Naive thymus-derived CD8-positive, alpha-beta T cell (primary cell): ENCODE measurements at regions not wholly inside any gene's neighbourhood (a gene's known extent, or its start where the extent isn't known, plus 50 kb on each side); places are given as distances from the start of the nearest gene placed in this dataset.
A peak's percentile ranks its signal among the peaks of the same experiment; 100 is the strongest.
"Not testable (repeated sequence)": the region's sequence is repeated elsewhere in the genome, so short reads cannot be mapped to it uniquely, and the experiment has no call there.

Experiments
- ATAC-seq, 2 donors: fragments of 150-1000 bp; cut with Tn5 transposase in 1 of 2; sonication (Bioruptor Pico), chemical (Tn5 transposase) in 1 of 2; 1 replicate in 1 of 2; 2 replicates in 1 of 2; pipeline ENCODE4 v1.10.0; 2021; ENCODE audit warnings: mild to moderate bottlenecking in 2 of 2, moderate library complexity in 2 of 2
- POLR2A ChIA-PET: fragments of 350-600 bp; sonication (Branson Sonifier 250); formaldehyde crosslinking; loops from one replicate; lab custom pipeline; 2021; ENCODE audit warnings: antibody characterized with exemption; lab: Charles Lee
- DNase-seq, 10 donors: peaks; one replicate each; pipeline versions ENCODE4 v3.0.0 to v3.0.0-alpha.2; 2020 to 2022
- H3K27ac Mint-ChIP-seq, 10 donors: one replicate each; pipeline ENCODE4 v1.8.0; 2020 to 2022; ENCODE audit warnings: mild to moderate bottlenecking in 10 of 10, mixed read lengths in 10 of 10, moderate library complexity in 4 of 10, inconsistent platforms in 1 of 10
- H3K27me3 Mint-ChIP-seq, 5 donors: one replicate each; pipeline ENCODE4 v1.8.0; 2021 to 2022; ENCODE audit warnings: mixed read lengths in 5 of 5
- H3K36me3 Mint-ChIP-seq, 3 donors: one replicate each; pipeline ENCODE4 v1.8.0; 2020 to 2022; ENCODE audit warnings: mixed read lengths in 3 of 3, mild to moderate bottlenecking in 2 of 3, inconsistent platforms in 1 of 3
- H3K4me1 Mint-ChIP-seq, 4 donors: one replicate each; pipeline ENCODE4 v1.8.0; 2021 to 2022; ENCODE audit warnings: mixed read lengths in 4 of 4
- H3K4me3 Mint-ChIP-seq, 10 donors: one replicate each; pipeline ENCODE4 v1.8.0; 2020 to 2022; ENCODE audit warnings: mild to moderate bottlenecking in 10 of 10, mixed read lengths in 10 of 10, moderate library complexity in 6 of 10, inconsistent platforms in 1 of 10
- H3K9me3 Mint-ChIP-seq, 9 donors: one replicate each; pipeline ENCODE4 v1.8.0; 2020 to 2022; ENCODE audit warnings: mixed read lengths in 9 of 9, mild to moderate bottlenecking in 3 of 9, inconsistent platforms in 1 of 9, moderate library complexity in 1 of 9

- Mint-ChIP-seq H3K4me3 (no peak overlapping the region), H3K27ac (no peak overlapping the region)
- DNase-seq, result no peak
These were observed 210.5 kb downstream of the MOXD1 start for GRCh38 chr6:132190815-132191175.

DNA sequence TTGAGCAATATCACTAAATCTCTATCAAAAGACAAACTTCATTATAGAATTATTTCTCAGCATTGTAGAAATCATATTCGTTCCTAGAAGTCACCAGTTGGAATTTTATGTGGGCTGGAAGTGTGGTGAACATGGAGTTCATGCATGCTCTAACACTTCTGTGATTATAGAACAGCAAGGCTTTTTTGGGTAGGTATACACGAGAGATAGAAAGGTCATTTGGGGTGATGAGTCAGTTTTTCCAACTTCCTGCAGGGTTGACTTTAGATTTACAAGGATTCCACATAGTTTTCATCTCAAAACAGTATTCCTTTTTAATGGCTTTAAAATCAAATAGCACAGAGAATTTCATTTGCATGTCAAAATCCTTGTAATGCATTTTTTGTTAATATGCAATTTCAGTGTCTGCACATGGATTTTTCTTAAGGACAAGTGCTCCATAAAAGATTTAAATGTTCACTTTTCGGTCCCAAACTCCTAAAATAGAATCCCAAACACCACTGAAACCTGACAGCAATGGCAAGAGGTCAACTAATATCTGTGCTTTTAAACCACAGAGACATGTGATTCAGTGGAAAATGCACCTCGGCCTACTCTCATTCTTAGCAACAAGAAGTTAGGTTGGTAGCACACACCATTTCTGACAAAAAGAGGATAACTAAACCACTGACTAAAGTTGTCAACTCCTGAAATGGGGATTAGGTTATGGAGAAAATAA, 211.0 kb downstream of the MOXD1 start:
- no peaks in the 10 kb centered on the region for H3K4me1 Mint-ChIP-seq
- POLR2A ChIA-PET, result no interaction called here
- H3K36me3 Mint-ChIP-seq, result no peaks in the 10 kb centered on the region
- no peaks in the 10 kb centered on the region for H3K9me3 Mint-ChIP-seq
- no peak overlapping the region for H3K27ac Mint-ChIP-seq
- ATAC-seq (no peak), DNase-seq (no peak)
- H3K27me3 Mint-ChIP-seq, result peaks cover 0 to 1% (median 0%) of the 10 kb centered on the region in 5 donors
- no peak overlapping the region for H3K4me3 Mint-ChIP-seq

More at GRCh38 chr6:132190815-132191175, 210.5 kb downstream of the MOXD1 start:
- Mint-ChIP-seq H3K36me3 (no peaks in the 10 kb centered on the region), H3K9me3 (no peaks in the 10 kb centered on the region), H3K27me3 (no peaks in the 10 kb centered on the region), H3K4me1 (no peaks in the 10 kb centered on the region)
- POLR2A ChIA-PET, result no interaction called here
- ATAC-seq, result no peak

DNA sequence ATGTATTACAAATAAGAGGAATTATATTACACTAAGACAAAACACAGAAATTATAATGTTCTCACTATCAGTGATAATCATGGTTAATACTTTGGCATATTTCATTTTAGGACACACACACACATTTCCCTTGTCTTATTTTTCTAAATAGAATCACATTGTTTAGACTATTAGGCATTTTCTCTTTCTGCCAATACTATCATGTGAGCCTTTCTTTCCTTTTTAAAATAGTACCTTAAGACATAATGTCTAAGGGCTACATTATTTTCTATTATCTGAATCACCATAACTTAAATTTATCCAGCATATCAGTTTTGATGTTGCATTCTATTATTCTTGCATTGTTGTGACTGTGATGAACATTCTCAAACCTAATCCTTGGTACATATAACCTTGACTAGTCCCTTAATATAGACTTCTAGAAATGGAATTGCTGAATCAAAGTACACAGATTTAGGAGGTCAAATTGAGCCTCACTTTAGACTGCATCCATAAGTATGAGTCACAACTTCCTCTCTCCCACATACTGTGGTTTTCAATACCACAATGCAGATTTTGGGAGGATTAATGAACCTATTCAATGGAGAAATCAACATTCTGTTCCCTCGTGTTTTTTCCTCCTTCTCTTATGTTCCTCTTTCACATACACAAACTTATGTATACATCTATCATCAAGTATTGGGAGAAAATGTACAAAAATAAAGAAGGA, 212.6 kb downstream of the MOXD1 start:
- DNase-seq, result no peak
- H3K27ac Mint-ChIP-seq, result no peak overlapping the region
- no peaks in the 10 kb centered on the region for H3K9me3 Mint-ChIP-seq
- POLR2A ChIA-PET, result no interaction called here
- ATAC-seq, result no peak
- H3K27me3 Mint-ChIP-seq, result peaks cover 0 to 4% (median 0%) of the 10 kb centered on the region in 5 donors
- H3K4me3 Mint-ChIP-seq, result no peak overlapping the region
- no peaks in the 10 kb centered on the region for H3K36me3 Mint-ChIP-seq
- no peaks in the 10 kb centered on the region for H3K4me1 Mint-ChIP-seq

- no peaks in the 10 kb centered on the region for H3K36me3 Mint-ChIP-seq
- POLR2A ChIA-PET, result no interaction called here
- H3K4me1 Mint-ChIP-seq, result no peaks in the 10 kb centered on the region
- H3K27me3 Mint-ChIP-seq, result peaks cover 0 to 9% (median 1%) of the 10 kb centered on the region in 5 donors
- DNase-seq, result no peak
- H3K27ac Mint-ChIP-seq, result no peak overlapping the region
- H3K9me3 Mint-ChIP-seq, result no peaks in the 10 kb centered on the region
- no peak overlapping the region for H3K4me3 Mint-ChIP-seq
- ATAC-seq, result no peak
These were observed 213.5 kb downstream of the MOXD1 start for GRCh38 chr6:132187816-132188215.

- DNase-seq, H3K4me1 Mint-ChIP-seq, H3K9me3 Mint-ChIP-seq, ATAC-seq, H3K36me3 Mint-ChIP-seq, H3K27ac Mint-ChIP-seq, H3K4me3 Mint-ChIP-seq, POLR2A ChIA-PET: not testable (repeated sequence)
- peaks cover 1 to 15% (median 3%) of the 10 kb centered on the region in 5 donors for H3K27me3 Mint-ChIP-seq
These were observed 216.3 kb downstream of the MOXD1 start for GRCh38 chr6:132184966-132185365.

DNA sequence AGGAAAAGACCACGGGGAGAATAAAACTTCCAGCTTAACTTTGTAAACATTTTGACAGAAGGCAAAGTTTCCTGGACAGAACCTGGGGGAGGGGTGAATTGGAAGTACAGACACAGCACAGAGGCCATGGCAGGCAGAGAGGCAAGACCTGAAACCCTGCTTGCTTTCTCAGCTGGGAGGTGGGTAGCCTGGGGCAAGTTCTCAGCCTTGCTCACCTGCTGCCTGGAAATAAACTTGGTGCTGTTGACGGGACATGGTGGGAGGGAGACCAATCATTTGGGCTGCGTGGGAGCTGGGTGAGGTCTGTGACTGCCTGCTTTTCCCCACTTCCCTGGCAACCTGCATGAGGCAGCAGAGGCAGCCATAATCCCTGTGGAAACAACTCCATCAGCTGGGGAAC, 221.3 kb downstream of the MOXD1 start:
- H3K27ac Mint-ChIP-seq, result no peak overlapping the region
- H3K27me3 Mint-ChIP-seq, result peaks cover 2 to 31% (median 12%) of the 10 kb centered on the region in 5 donors
- H3K36me3 Mint-ChIP-seq, result peaks cover 0 to 13% (median 0%) of the 10 kb centered on the region in 3 donors
- no peaks in the 10 kb centered on the region for H3K4me1 Mint-ChIP-seq
- DNase-seq, result no peak
- H3K9me3 Mint-ChIP-seq, result peaks cover 0 to 39% (median 20%) of the 10 kb centered on the region in 9 donors
- ATAC-seq, result no peak
- POLR2A ChIA-PET, result no interaction called here
- no peak overlapping the region for H3K4me3 Mint-ChIP-seq

GRCh38 chr6:132174919-132175318, 223.7 kb upstream of the CCN2 start:
- DNase-seq (no peak), ATAC-seq (no peak)
- POLR2A ChIA-PET, result no interaction called here
- Mint-ChIP-seq H3K27me3 (peaks cover 3 to 27% (median 8%) of the 10 kb centered on the region in 5 donors), H3K4me3 (no peak overlapping the region), H3K4me1 (no peaks in the 10 kb centered on the region), H3K9me3 (peaks cover 0 to 44% (median 25%) of the 10 kb centered on the region in 9 donors), H3K36me3 (peaks cover 0 to 9% (median 0%) of the 10 kb centered on the region in 3 donors), H3K27ac (peak overlapping the region in 1 of 10 donors; percentile 3)

GRCh38 chr6:132168961-132169360, 217.8 kb upstream of the CCN2 start:
- Mint-ChIP-seq H3K4me1 (no peaks in the 10 kb centered on the region), H3K27ac (no peak overlapping the region), H3K9me3 (peaks cover 0 to 8% (median 3%) of the 10 kb centered on the region in 9 donors), H3K36me3 (no peaks in the 10 kb centered on the region), H3K4me3 (no peak overlapping the region), H3K27me3 (peaks cover 0 to 12% (median 1%) of the 10 kb centered on the region in 5 donors)
- POLR2A ChIA-PET, result no interaction called here
- ATAC-seq, result no peak
- no peak for DNase-seq

- POLR2A ChIA-PET, result no interaction called here
- no peaks in the 10 kb centered on the region for H3K36me3 Mint-ChIP-seq
- no peak for DNase-seq
- peaks cover 0 to 4% (median 0%) of the 10 kb centered on the region in 9 donors for H3K9me3 Mint-ChIP-seq
- ATAC-seq, result no peak
- peaks cover 0 to 8% (median 2%) of the 10 kb centered on the region in 5 donors for H3K27me3 Mint-ChIP-seq
- H3K4me1 Mint-ChIP-seq, result no peaks in the 10 kb centered on the region
- no peak overlapping the region for H3K4me3 Mint-ChIP-seq
- no peak overlapping the region for H3K27ac Mint-ChIP-seq
These were observed 217.0 kb upstream of the CCN2 start for GRCh38 chr6:132167929-132168892.

- no peak overlapping the region for H3K4me3 Mint-ChIP-seq
- H3K27me3 Mint-ChIP-seq, result peaks cover 0 to 12% (median 2%) of the 10 kb centered on the region in 5 donors
- no peak overlapping the region for H3K27ac Mint-ChIP-seq
- ATAC-seq, result no peak
- no peaks in the 10 kb centered on the region for H3K36me3 Mint-ChIP-seq
- POLR2A ChIA-PET, result no interaction called here
- DNase-seq, result no peak
- no peaks in the 10 kb centered on the region for H3K4me1 Mint-ChIP-seq
- peaks cover 0 to 4% (median 0%) of the 10 kb centered on the region in 9 donors for H3K9me3 Mint-ChIP-seq
These were observed 215.4 kb upstream of the CCN2 start for GRCh38 chr6:132166526-132167051.

DNA sequence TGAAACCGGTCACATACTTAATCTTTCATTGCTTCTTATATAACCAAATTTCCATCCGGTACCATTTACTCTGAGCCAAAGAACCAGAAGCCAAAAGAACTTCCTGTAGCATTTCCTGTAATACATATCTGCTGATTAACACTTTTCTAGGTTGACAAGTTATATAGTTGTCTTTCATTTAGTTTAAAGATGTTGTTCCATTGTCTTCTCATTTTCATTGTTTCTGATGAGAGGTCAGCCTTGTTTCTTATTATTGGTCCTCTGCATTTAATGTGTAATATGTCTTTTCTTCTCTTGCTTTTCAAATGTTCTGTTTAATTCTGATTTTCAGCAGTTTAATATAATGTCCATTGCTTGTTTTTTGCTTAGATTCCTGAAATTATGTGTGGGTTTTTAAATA, 214.5 kb upstream of the CCN2 start:
- POLR2A ChIA-PET, result no interaction called here
- Mint-ChIP-seq H3K4me3 (no peak overlapping the region), H3K36me3 (no peaks in the 10 kb centered on the region), H3K9me3 (peaks cover 0 to 4% (median 0%) of the 10 kb centered on the region in 9 donors), H3K27me3 (peaks cover 0 to 8% (median 2%) of the 10 kb centered on the region in 5 donors), H3K4me1 (no peaks in the 10 kb centered on the region), H3K27ac (no peak overlapping the region)
- DNase-seq (no peak), ATAC-seq (no peak)

DNA sequence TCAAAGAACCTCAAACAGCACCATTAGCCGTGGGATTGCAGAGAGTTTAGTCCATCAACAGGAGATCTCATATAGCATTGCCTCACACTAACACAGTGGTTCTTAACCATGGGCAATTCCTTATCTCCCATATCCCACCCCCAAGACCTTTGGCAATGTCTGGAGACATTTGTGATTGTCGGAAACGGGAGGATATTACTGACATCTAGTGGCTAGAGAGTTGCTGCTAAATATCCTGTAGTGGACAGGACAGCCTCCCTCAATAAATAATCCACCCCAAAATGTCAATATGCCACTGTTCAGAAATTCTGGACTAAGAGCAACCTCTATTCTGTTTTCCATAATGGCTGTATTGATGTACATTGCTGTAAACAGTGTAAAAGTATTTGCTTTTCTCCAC, 210.1 kb upstream of the CCN2 start:
- no peak overlapping the region for H3K27ac Mint-ChIP-seq
- no peak for DNase-seq

More for the DNA sequence above, 210.1 kb upstream of the CCN2 start:
- H3K4me3 Mint-ChIP-seq, result no peak overlapping the region
- no peaks in the 10 kb centered on the region for H3K36me3 Mint-ChIP-seq
- ATAC-seq, result no peak
- H3K4me1 Mint-ChIP-seq, result no peaks in the 10 kb centered on the region
- peaks cover 0 to 16% (median 2%) of the 10 kb centered on the region in 5 donors for H3K27me3 Mint-ChIP-seq
- H3K9me3 Mint-ChIP-seq, result peaks cover 0 to 4% (median 0%) of the 10 kb centered on the region in 9 donors
- POLR2A ChIA-PET, result no interaction called here
